Fibroblast of lung (primary cell): ENCODE measurements at regions not wholly inside any gene's neighbourhood (a gene's known extent, or its start where the extent isn't known, plus 50 kb on each side); places are given as distances from the start of the nearest gene placed in this dataset.

Experiments used
- CTCF ChIP-seq, 2 donors: IDR thresholded peaks in 1 of 2; conservative IDR thresholded peaks in 1 of 2; 1 replicate in 1 of 2; 2 replicates in 1 of 2; pipeline ENCODE4 v1.5.1; 2011 to 2012; ENCODE audit warnings: low read length in 2 of 2, control low read depth in 1 of 2, inconsistent platforms in 1 of 2, low read depth in 1 of 2, mild to moderate bottlenecking in 1 of 2
- EZH2 ChIP-seq: IDR thresholded peaks from 2 replicates; pipeline ENCODE4 v1.5.1; 2012; ENCODE audit warnings: low read length, control low read depth, mild to moderate bottlenecking; ENCODE audit errors: missing control alignments

DNA sequence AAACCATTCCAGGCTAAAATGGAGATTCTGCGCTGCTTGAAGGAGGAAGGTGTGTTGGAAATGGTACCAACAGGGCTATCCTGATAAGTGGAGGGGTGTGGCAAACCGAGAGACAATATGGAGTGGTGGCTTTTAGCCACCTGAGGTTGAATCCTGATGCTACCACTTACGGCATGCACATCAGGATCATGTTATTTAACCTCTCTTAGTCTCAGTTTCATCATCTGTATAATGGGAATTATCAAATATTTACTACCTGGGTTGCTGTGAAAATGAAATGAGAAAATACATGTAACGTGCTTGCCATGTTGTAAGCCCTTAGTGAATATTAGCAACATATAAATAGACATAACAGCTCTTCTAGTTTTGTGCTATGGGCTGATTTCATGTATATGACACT lies 117.1 kb downstream of the TBX19 start:
- TF ChIP-seq CTCF (conservative IDR thresholded peaks at IDR 0.05 in 1 of 2, IDR thresholded peaks at IDR 0.05 in 1 of 2; ENCODE audit: low read depth in 1 of 2, low read length in 2 of 2) (no peak), EZH2 (no peak)
